ENCODE measurements at regions not wholly inside any gene's neighbourhood (a gene's known extent, or its start where the extent isn't known, plus 50 kb on each side); places are given as distances from the start of the nearest gene placed in this dataset.

DNA sequence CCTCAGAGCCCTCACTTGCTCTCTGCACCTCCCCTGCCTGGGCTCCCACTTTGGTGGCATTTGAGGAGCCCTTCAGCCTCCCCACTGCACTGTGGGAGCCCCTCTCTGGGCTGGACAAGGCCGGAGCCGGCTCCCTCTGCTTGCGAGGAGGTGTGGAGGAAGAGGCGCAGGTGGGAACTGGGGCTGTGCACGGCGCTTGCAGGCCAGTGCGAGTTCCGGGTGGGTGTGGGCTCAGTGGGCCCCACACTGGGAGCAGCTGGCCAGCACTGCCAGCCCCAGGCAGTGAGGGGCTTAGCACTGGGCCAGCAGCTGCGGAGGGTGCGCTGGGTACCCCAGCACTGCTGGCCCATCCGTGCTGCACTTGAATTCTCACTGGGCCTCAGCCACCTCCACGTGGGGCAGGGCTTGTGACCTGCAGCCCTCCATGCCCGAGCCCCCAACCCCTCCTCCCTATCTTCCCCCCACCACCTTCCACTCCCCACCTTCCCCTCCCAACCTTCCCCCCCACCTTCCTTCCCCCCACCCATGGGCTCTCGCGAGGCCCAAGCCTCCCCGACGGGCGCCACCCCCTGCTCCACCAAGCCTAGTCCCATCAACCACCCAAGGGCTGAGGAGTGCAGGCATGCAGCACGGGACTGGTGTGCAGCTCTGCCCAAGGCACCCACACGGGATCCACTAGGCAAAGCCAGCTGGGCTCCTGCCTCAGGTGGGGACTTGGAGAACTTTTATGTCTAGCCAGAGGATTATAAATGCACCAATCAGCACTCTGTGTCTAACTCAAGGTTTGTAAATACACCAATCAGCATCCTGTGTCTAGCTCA, 113.5 kb upstream of the BEND4 start:
- TF ChIP-seq POLR2A (IDR thresholded peaks at IDR 0.05) = no peak
- no peaks in the 10 kb centered on the region for H3K27me3 ChIP-seq
- no peak overlapping the region for H3K4me3 ChIP-seq
- H3K36me3 ChIP-seq = no peaks in the 10 kb centered on the region
- no peaks in the 10 kb centered on the region for H3K9me3 ChIP-seq
- H3K4me1 ChIP-seq = no peaks in the 10 kb centered on the region
- 100% methylated on average over 1 to 3 of the region's 20 CpGs for WGBS, 2 donors
- no peak overlapping the region for H3K27ac ChIP-seq
- no peak for DNase-seq
- intact Hi-C loops (cut with DNase I) = no loop called here

- 73 to 92% methylated on average over 3 of the region's 3 CpGs for WGBS, 2 donors
- no peaks in the 10 kb centered on the region for H3K9me3 ChIP-seq
- TF ChIP-seq POLR2A (IDR thresholded peaks at IDR 0.05) (no peak), CTCF (IDR thresholded peaks at IDR 0.05) (no peak)
- no peaks in the 10 kb centered on the region for H3K4me1 ChIP-seq
- intact Hi-C loops (cut with DNase I) = no loop called here
- H3K27ac ChIP-seq = no peak overlapping the region
- H3K27me3 ChIP-seq = no peaks in the 10 kb centered on the region
- DNase-seq = no peak
- no peak overlapping the region for H3K4me3 ChIP-seq
- H3K36me3 ChIP-seq = no peaks in the 10 kb centered on the region
Measured at GRCh38 chr4:42267724-42268123, 115.3 kb upstream of the BEND4 start.

GRCh38 chr4:42268824-42269223, 116.4 kb upstream of the BEND4 start:
- 54 to 56% methylated on average over 2 of the region's 2 CpGs for WGBS, 2 donors
- no peaks in the 10 kb centered on the region for H3K36me3 ChIP-seq
- no peaks in the 10 kb centered on the region for H3K27me3 ChIP-seq
- no peaks in the 10 kb centered on the region for H3K4me1 ChIP-seq
- H3K27ac ChIP-seq = no peak overlapping the region
- no peak overlapping the region for H3K4me3 ChIP-seq
- no peak for TF ChIP-seq POLR2A (IDR thresholded peaks at IDR 0.05)
- TF ChIP-seq CTCF (IDR thresholded peaks at IDR 0.05) = no peak
- intact Hi-C loops (cut with DNase I) = no loop called here
- no peak for DNase-seq
- H3K9me3 ChIP-seq = no peaks in the 10 kb centered on the region

DNA sequence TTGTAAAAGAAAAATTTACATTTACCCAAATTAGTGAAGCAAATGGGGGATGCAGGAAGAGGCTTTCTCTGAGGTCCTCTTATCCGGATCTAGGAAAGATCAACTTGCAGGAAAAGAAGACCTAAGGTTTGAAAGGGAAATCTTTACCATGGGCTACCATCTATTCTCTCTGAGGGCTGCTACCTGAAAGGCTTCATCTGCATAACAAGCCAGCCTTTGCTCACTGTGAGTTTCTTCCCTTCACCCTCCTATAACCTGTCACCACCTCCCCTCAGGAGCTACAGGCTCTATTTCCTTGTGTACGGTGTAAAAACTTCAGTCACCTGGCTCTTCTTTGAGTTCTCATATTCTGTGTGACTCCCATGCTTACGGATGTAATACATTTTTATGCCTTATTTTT, 118.6 kb upstream of the BEND4 start:
- no peak for DNase-seq
- TF ChIP-seq POLR2A (IDR thresholded peaks at IDR 0.05) (no peak), CTCF (IDR thresholded peaks at IDR 0.05) (no peak)
- H3K27me3 ChIP-seq = no peaks in the 10 kb centered on the region
- H3K4me1 ChIP-seq = no peaks in the 10 kb centered on the region
- no peak overlapping the region for H3K27ac ChIP-seq
- H3K9me3 ChIP-seq = no peaks in the 10 kb centered on the region
- 83 to 89% methylated on average over 3 of the region's 3 CpGs for WGBS, 2 donors
- H3K4me3 ChIP-seq = no peak overlapping the region
- no peaks in the 10 kb centered on the region for H3K36me3 ChIP-seq
- intact Hi-C loops (cut with DNase I) = no loop called here

- Histone ChIP-seq H3K27me3 (no peaks in the 10 kb centered on the region), H3K9me3 (no peaks in the 10 kb centered on the region), H3K27ac (no peak overlapping the region), H3K36me3 (no peaks in the 10 kb centered on the region), H3K4me3 (no peak overlapping the region), H3K4me1 (peaks cover 0 to 8% (median 0%) of the 10 kb centered on the region in 3 donors)
- intact Hi-C loops (cut with DNase I) = no loop called here
- TF ChIP-seq POLR2A (IDR thresholded peaks at IDR 0.05) = no peak
- TF ChIP-seq CTCF (IDR thresholded peaks at IDR 0.05) = no peak
- WGBS, 2 donors = 32 to 37% methylated on average over 2 of the region's 2 CpGs
- no peak for DNase-seq
Measured at GRCh38 chr4:42277291-42277690, 120.0 kb upstream of the SHISA3 start.

All from esophagus squamous epithelium (tissue), 5 donors.